GM12878 (cell line): ENCODE measurements at regions not wholly inside any gene's neighbourhood (a gene's known extent, or its start where the extent isn't known, plus 50 kb on each side); places are given as distances from the start of the nearest gene placed in this dataset.
"Not testable (repeated sequence)": the region's sequence is repeated elsewhere in the genome, so short reads cannot be mapped to it uniquely, and the experiment has no call there.

ENCODE experiments used
- ATAC-seq: fragments of 200-7000 bp; cut with Tn5 transposase; 3 replicates; pipeline ENCODE4 v1.9.1; 2020; ENCODE audit warnings: mild to moderate bottlenecking, moderate library complexity
- BruUV-seq: library from RNA; stranded (reverse); fragments of 400-500 nt; replicated peaks from 2 replicates; lab custom pipeline; 2021; lab: Mats Ljungman, UMichigan
- CTCF ChIA-PET: fragments of 300-600 bp; sonication (Branson Sonifier 250); formaldehyde crosslinking; extraction: SDS; loops from one replicate; lab custom pipeline; 2021; ENCODE audit warnings: inconsistent platforms; lab: Yijun Ruan, JAX
- POLR2A ChIA-PET: fragments of 350-600 bp; formaldehyde crosslinking; extraction: SDS; loops from one replicate; lab custom pipeline; 2021; ENCODE audit warnings: inconsistent platforms; lab: Charles Lee
- RAD21 ChIA-PET: fragments of 300-600 bp; sonication (Branson Sonifier 250); formaldehyde crosslinking; loops from one replicate; lab custom pipeline; 2023; ENCODE audit warnings: antibody characterized with exemption; ENCODE audit not compliant: unreplicated experiment; lab: Charles Lee
- SMC1A ChIA-PET: fragments of 300-600 bp; sonication (Branson Sonifier 250); formaldehyde crosslinking; loops from one replicate; lab custom pipeline; 2023; ENCODE audit not compliant: unreplicated experiment, uncharacterized antibody; lab: Charles Lee
- DNase-seq: peaks from one replicate; pipeline ENCODE4 v3.0.0-alpha.2; 2011; ENCODE audit warnings: low read depth, low spot score
- FAIRE-seq: peaks from 3 replicates; lab custom pipeline; 2011; peaks lifted over from hg19 to GRCh38; lab: Jason Lieb, UNC
- H2AFZ ChIP-seq: 2 replicates; pipeline ENCODE4 v1.6.0; 2011; ENCODE audit warnings: low read depth, low read length, control low read depth; ENCODE audit not compliant: control insufficient read depth
- H3K27ac ChIP-seq: 2 replicates; pipeline ENCODE4 v1.5.1; 2011; ENCODE audit warnings: control low read depth; ENCODE audit not compliant: control insufficient read depth, insufficient read depth
- H3K27me3 ChIP-seq, 2 experiments: replicated peaks in 1 of 2; 2 replicates each; pipeline versions ENCODE4 v1.6.0 to v1.6.1; 2011; ENCODE audit warnings: low read length in 1 of 2; ENCODE audit not compliant: control insufficient read depth in 2 of 2, insufficient read depth in 2 of 2
- H3K36me3 ChIP-seq, 2 experiments: 2 replicates each; pipeline ENCODE4 v1.5.1; 2011; ENCODE audit warnings: low read length in 1 of 2; ENCODE audit not compliant: control insufficient read depth in 2 of 2, insufficient read depth in 2 of 2
- H3K4me1 ChIP-seq: 2 replicates; pipeline ENCODE4 v1.6.1; 2011; ENCODE audit warnings: mild to moderate bottlenecking, low read length, moderate library complexity, mixed read lengths; ENCODE audit not compliant: control insufficient read depth, insufficient read depth
- H3K4me2 ChIP-seq: 2 replicates; pipeline ENCODE4 v1.6.0; 2011; ENCODE audit warnings: control low read depth; ENCODE audit not compliant: control insufficient read depth, insufficient read depth
- H3K4me3 ChIP-seq: fragments of 200-600 bp; sonication (generic); 2 replicates; pipeline ENCODE4 v1.5.1; 2016
- H3K79me2 ChIP-seq: 2 replicates; pipeline ENCODE4 v1.6.0; 2011; ENCODE audit warnings: low read length; ENCODE audit not compliant: control insufficient read depth, insufficient read depth
- H3K9ac ChIP-seq: 2 replicates; pipeline ENCODE4 v1.8.0; 2011; ENCODE audit warnings: low read length, control low read depth, mixed read lengths; ENCODE audit not compliant: control insufficient read depth, insufficient read depth
- H3K9me3 ChIP-seq: replicated peaks from 3 replicates; pipeline ENCODE4 v1.5.1; 2011; ENCODE audit warnings: mild to moderate bottlenecking, low read length; ENCODE audit not compliant: control insufficient read depth, insufficient read depth
- H4K20me1 ChIP-seq: 2 replicates; pipeline ENCODE4 v1.6.0; 2011; ENCODE audit not compliant: control insufficient read depth, insufficient read depth
- CTCF ChIP-seq, 3 experiments: IDR thresholded peaks in 2 of 3; conservative IDR thresholded peaks in 1 of 3; 2 replicates each; pipeline ENCODE4 v1.5.1; 2011; ENCODE audit warnings: low read depth in 3 of 3, low read length in 3 of 3, mild to moderate bottlenecking in 3 of 3, control low read depth in 2 of 3, moderate library complexity in 2 of 3, inconsistent platforms in 1 of 3, mixed read lengths in 1 of 3; ENCODE audit not compliant: control insufficient read depth in 2 of 3, insufficient read depth in 1 of 3; ENCODE audit errors: extremely low read depth in 1 of 3
- SMC3 ChIP-seq: IDR thresholded peaks from 2 replicates; pipeline ENCODE4 v1.6.1; 2011; ENCODE audit warnings: low read length, improper control_type of control experiment, borderline replicate concordance
- WGBS: methylation state at CpG from one replicate; pipeline ENCODE4 v1.1.6; 2016; ENCODE audit warnings: low lambda C conversion rate; ENCODE audit not compliant: insufficient replicate concordance, insufficient coverage; ENCODE audit errors: missing lambda C conversion rate; 5-methylcytosine and 5-hydroxymethylcytosine counted together
- in situ Hi-C: fragments of 300-500 bp; cut with MboI; formaldehyde crosslinking; loops from 9 replicates; pipeline ENCODE4 v1.14.3; 2018; ENCODE audit warnings: mixed read lengths
- intact Hi-C: fragments of 100-400 bp; cut with micrococcal nuclease; formaldehyde crosslinking; loops from one replicate; pipeline ENCODE4 v1.14.2; 2022; ENCODE audit not compliant: unreplicated experiment

GRCh38 chr1:143714913-143715312, 256.9 kb downstream of the FAM72C start:
- 0% methylated on average over 4 of the region's 4 CpGs for WGBS
- H3K79me2 ChIP-seq, H3K9ac ChIP-seq, ATAC-seq, DNase-seq, FAIRE-seq, H2AFZ ChIP-seq, H3K27ac ChIP-seq, BruUV-seq, CTCF ChIA-PET, H3K36me3 ChIP-seq, H3K4me1 ChIP-seq, intact Hi-C loops, RAD21 ChIA-PET, H4K20me1 ChIP-seq, in situ Hi-C loops, SMC1A ChIA-PET, H3K4me2 ChIP-seq, H3K27me3 ChIP-seq, POLR2A ChIA-PET, H3K9me3 ChIP-seq, H3K4me3 ChIP-seq: not testable (repeated sequence)

GRCh38 chr1:143709606-143710259, 262.1 kb downstream of the FAM72C start:
- POLR2A ChIA-PET, H4K20me1 ChIP-seq, H3K9ac ChIP-seq, H3K4me2 ChIP-seq, BruUV-seq, DNase-seq, H3K4me1 ChIP-seq, SMC1A ChIA-PET, intact Hi-C loops, H2AFZ ChIP-seq, CTCF ChIA-PET, H3K27me3 ChIP-seq, RAD21 ChIA-PET, H3K4me3 ChIP-seq, H3K79me2 ChIP-seq, H3K36me3 ChIP-seq, H3K27ac ChIP-seq, H3K9me3 ChIP-seq: not testable (repeated sequence)
- FAIRE-seq (peak; percentile 91), ATAC-seq (peak; percentile 75)
- peak; percentile 20; the same call in 1 of the 2 replicates for TF ChIP-seq SMC3
- TF ChIP-seq CTCF (IDR thresholded peaks at IDR 0.05 in 2 of 3, conservative IDR thresholded peaks at IDR 0.05 in 1 of 3; ENCODE audit: control insufficient read depth in 2 of 3, extremely low read depth in 1 of 3, insufficient read depth in 1 of 3, low read depth in 3 of 3, low read length in 3 of 3), result peak; percentile 22 to 40 (median 26); a peak in 3 of 6 replicates
- in situ Hi-C loops, result loop anchor here (10.0 kb wide), 2 partner anchors 55 to 105 kb away; no protein-coding TSS in a partner anchor
- 18% methylated on average over 9 of the region's 10 CpGs for WGBS

- BruUV-seq, H3K27me3 ChIP-seq, H3K27ac ChIP-seq, H3K9ac ChIP-seq, H3K79me2 ChIP-seq, H3K4me2 ChIP-seq, H4K20me1 ChIP-seq, H3K36me3 ChIP-seq, H3K4me3 ChIP-seq, RAD21 ChIA-PET, H3K9me3 ChIP-seq, H2AFZ ChIP-seq, CTCF ChIA-PET, SMC1A ChIA-PET, POLR2A ChIA-PET, ATAC-seq, DNase-seq, H3K4me1 ChIP-seq, intact Hi-C loops, FAIRE-seq: not testable (repeated sequence)
- 83% methylated on average over 1 of the region's 27 CpGs for WGBS
- in situ Hi-C loops, result loop anchor here (10.0 kb wide), 2 partner anchors 48 to 98 kb away; no protein-coding TSS in a partner anchor
These were observed 269.0 kb downstream of the FAM72C start for GRCh38 chr1:143702739-143703138.
